K562 (cell line): ENCODE measurements at regions not wholly inside any gene's neighbourhood (a gene's known extent, or its start where the extent isn't known, plus 50 kb on each side); places are given as distances from the start of the nearest gene placed in this dataset.

Experiments
- ATAC-seq: fragments of 200-7000 bp; cut with Tn5 transposase; 3 replicates; pipeline ENCODE4 v1.9.1; 2020; ENCODE audit warnings: moderate library complexity
- BruUV-seq: library from RNA; stranded (reverse); fragments of 400-500 nt; replicated peaks from 2 replicates; lab custom pipeline; 2021; lab: Mats Ljungman, UMichigan
- CTCF ChIA-PET: fragments of 300-600 bp; formaldehyde crosslinking; extraction: SDS; loops from one replicate; lab custom pipeline; 2021; ENCODE audit warnings: low intra/inter-chr PET ratio; lab: Yijun Ruan, JAX
- POLR2A ChIA-PET: fragments of 300-600, 350-650 bp; sonication (Branson Sonifier 250); formaldehyde crosslinking; extraction: SDS; loops from one replicate; lab custom pipeline; 2021; ENCODE audit warnings: antibody characterized with exemption, inconsistent platforms; lab: Yijun Ruan, JAX
- DNase-seq, 4 experiments: peaks; one replicate each; pipeline versions ENCODE4 v3.0.0 to v3.0.0-alpha.2; 2011 to 2018; ENCODE audit warnings: low spot score in 3 of 4, mixed read lengths in 3 of 4; ENCODE audit errors: extremely low read depth in 1 of 4
- FAIRE-seq: peaks from 2 replicates; lab custom pipeline; 2011; peaks lifted over from hg19 to GRCh38; lab: Jason Lieb, UNC
- H2AFZ ChIP-seq: 2 replicates; pipeline ENCODE4 v1.6.0; 2011; ENCODE audit warnings: low read depth, low read length, control low read depth, inconsistent platforms
- H3K27ac ChIP-seq: fragments of 200-600 bp; 3 replicates; pipeline ENCODE4 v1.8.0; 2011; ENCODE audit warnings: low read depth, mild to moderate bottlenecking, control low read depth, inconsistent platforms, low read length, moderate library complexity, mixed read lengths; ENCODE audit errors: extremely low read depth
- H3K27me3 ChIP-seq, 2 experiments: fragments of 300-600 bp in 1 of 2; 2 replicates in 1 of 2; 3 replicates in 1 of 2; pipeline versions ENCODE4 v1.6.0 to v1.8.0; 2011; ENCODE audit warnings: inconsistent platforms in 2 of 2, low read length in 2 of 2, mild to moderate bottlenecking in 1 of 2, mixed read lengths in 1 of 2, moderate library complexity in 1 of 2; ENCODE audit not compliant: control insufficient read depth in 2 of 2, insufficient read depth in 2 of 2
- H3K36me3 ChIP-seq: fragments of 300-600 bp; 3 replicates; pipeline ENCODE4 v1.8.0; 2011; ENCODE audit warnings: mild to moderate bottlenecking, low read length, inconsistent platforms; ENCODE audit not compliant: control insufficient read depth, insufficient read depth
- H3K4me1 ChIP-seq, 2 experiments: fragments of 200-600 bp in 1 of 2; replicated peaks in 1 of 2; 2 replicates in 1 of 2; 3 replicates in 1 of 2; pipeline versions ENCODE4 v1.5.1 to v1.8.0; 2011; ENCODE audit warnings: inconsistent platforms in 2 of 2, low read length in 2 of 2, mild to moderate bottlenecking in 1 of 2, mixed read lengths in 1 of 2, moderate library complexity in 1 of 2; ENCODE audit not compliant: control insufficient read depth in 2 of 2, insufficient read depth in 2 of 2
- H3K4me2 ChIP-seq: 2 replicates; pipeline ENCODE4 v1.6.1; 2011; ENCODE audit warnings: low read length, control low read depth, inconsistent platforms, mixed read lengths; ENCODE audit not compliant: insufficient read depth
- H3K4me3 ChIP-seq: fragments of 200-600 bp; sonication (generic), shearing (Covaris generic); 2 replicates; pipeline ENCODE4 v1.5.1; 2016; ENCODE audit warnings: control low read depth, inconsistent platforms
- H3K79me2 ChIP-seq: fragments of 200-600 bp; 3 replicates; pipeline ENCODE4 v1.8.0; 2011; ENCODE audit warnings: low read length, inconsistent platforms; ENCODE audit not compliant: control insufficient read depth, insufficient read depth
- H3K9ac ChIP-seq, 2 experiments: 2 replicates each; pipeline versions ENCODE4 v1.6.0 to v1.6.1; 2011; ENCODE audit warnings: low read depth in 2 of 2, low read length in 2 of 2, control low read depth in 1 of 2, inconsistent platforms in 1 of 2, mild to moderate bottlenecking in 1 of 2, mixed read lengths in 1 of 2; ENCODE audit not compliant: insufficient read depth in 1 of 2
- H3K9me1 ChIP-seq: one replicate; pipeline ENCODE4 v1.6.0; 2011; ENCODE audit warnings: inconsistent platforms, mild to moderate bottlenecking, low read length, moderate library complexity; ENCODE audit not compliant: control insufficient read depth, insufficient read depth
- H3K9me3 ChIP-seq: replicated peaks from 2 replicates; pipeline ENCODE4 v1.5.1; 2011; ENCODE audit warnings: low read depth, low read length, inconsistent platforms; ENCODE audit not compliant: control insufficient read depth, insufficient read depth
- H4K20me1 ChIP-seq: replicated peaks from 2 replicates; pipeline ENCODE4 v1.6.1; 2011; ENCODE audit warnings: low read length, inconsistent platforms, mixed read lengths; ENCODE audit not compliant: control insufficient read depth, insufficient read depth
- ATF7 ChIP-seq: fragments of 450-650 bp; IDR thresholded peaks from 2 replicates; pipeline ENCODE4 v1.7.1; 2014; ENCODE audit warnings: mild to moderate bottlenecking, moderate library complexity
- E2F3 ChIP-seq: fragments of 250-450 bp; sonication (Bioruptor Pico); IDR thresholded peaks from 2 replicates; pipeline ENCODE4 v1.4.0; 2020; ENCODE audit warnings: mild to moderate bottlenecking
- HCFC1 ChIP-seq: IDR thresholded peaks from 2 replicates; pipeline ENCODE4 v1.6.1; 2012; ENCODE audit warnings: low read depth, low read length, improper control_type of control experiment
- MAFK ChIP-seq: IDR thresholded peaks from 2 replicates; pipeline ENCODE4 v1.6.1; 2011; ENCODE audit warnings: low read length, improper control_type of control experiment
- SAFB ChIP-seq: fragments of 200-400 bp; formaldehyde crosslinking; IDR thresholded peaks from 2 replicates; pipeline ENCODE4 v1.6.1; 2017; ENCODE audit warnings: low read depth, low read length, borderline replicate concordance
- TARDBP ChIP-seq: fragments of 450-650 bp; IDR thresholded peaks from 2 replicates; pipeline ENCODE4 v1.6.1; 2016
- UBTF ChIP-seq, 2 experiments: IDR thresholded peaks; 2 replicates each; pipeline ENCODE4 v1.6.1; 2012; ENCODE audit warnings: improper control_type of control experiment in 2 of 2, low read depth in 2 of 2, low read length in 2 of 2, borderline replicate concordance in 1 of 2
- ZNF121 ChIP-seq: sonication (generic); formaldehyde crosslinking; conservative IDR thresholded peaks from 2 replicates; pipeline ENCODE4 v1.8.0; 2022; ENCODE audit warnings: missing genetic modification reagents
- ZNF324 ChIP-seq: fragments of 250-450 bp; sonication (Bioruptor Pico); IDR thresholded peaks from 2 replicates; pipeline ENCODE4 v1.4.0; 2020; ENCODE audit warnings: mild to moderate bottlenecking
- WGBS: fragments of 100-300 bp; shearing (Covaris generic); methylation state at CpG from one replicate; pipeline ENCODE4 v1.1.6; 2016; ENCODE audit warnings: low coverage, mixed read lengths; ENCODE audit not compliant: insufficient coverage; ENCODE audit errors: missing lambda C conversion rate; 5-methylcytosine and 5-hydroxymethylcytosine counted together
- in situ Hi-C: fragments of 300-500 bp; cut with MboI; formaldehyde crosslinking; loops from 4 replicates; pipeline ENCODE4 v1.15.0; 2018; ENCODE audit warnings: inconsistent platforms, mixed read lengths
- intact Hi-C: fragments of 100-400 bp; cut with micrococcal nuclease; formaldehyde crosslinking; loops from 2 replicates; pipeline ENCODE4 v1.14.2; 2022
- TF ChIP-seq, protein P1 (sequence below), 2 experiments: fragments of 450-650 bp; IDR thresholded peaks; 2 replicates each; pipeline ENCODE4 v1.6.1; 2018; ENCODE audit warnings: mild to moderate bottlenecking in 2 of 2, low read depth in 1 of 2; ENCODE audit not compliant: partially characterized antibody in 2 of 2
- TF ChIP-seq, protein P2 (sequence below): fragments of 150-350 bp; conservative IDR thresholded peaks from 2 replicates; pipeline ENCODE4 v1.6.1; 2014; ENCODE audit warnings: low read length

DNA sequence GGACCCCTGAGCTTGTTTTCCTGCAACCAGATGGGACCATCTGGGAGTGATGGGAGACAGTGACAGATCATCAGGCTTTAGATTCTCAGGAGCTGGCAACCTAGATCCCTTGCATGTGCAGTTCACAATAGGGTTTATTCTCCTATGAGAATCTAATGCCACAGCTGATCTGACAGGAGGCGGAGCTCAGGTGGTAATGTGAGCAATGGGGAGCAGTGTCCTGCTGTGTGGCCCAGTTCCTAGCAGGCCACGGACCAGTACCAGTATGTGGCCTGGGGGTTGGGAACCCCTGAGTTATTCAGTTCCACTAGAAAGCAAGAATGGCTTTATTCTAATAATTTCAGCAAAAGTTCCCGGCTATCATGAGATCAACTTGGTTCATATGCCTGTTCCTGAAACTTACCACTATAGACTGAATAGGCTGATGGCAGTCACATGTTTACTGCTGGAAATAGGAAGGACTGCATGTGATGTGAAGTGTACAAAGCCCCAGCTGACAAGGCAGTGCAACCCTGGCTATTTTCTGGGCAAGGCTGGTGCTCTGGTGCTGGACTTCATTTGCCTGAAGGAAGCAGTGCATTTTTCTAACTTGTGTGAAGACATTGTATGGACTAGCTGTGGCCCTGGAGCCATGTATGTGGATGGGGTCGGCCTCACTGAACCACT, 107.2 kb downstream of the SPRY1 start:
- H3K4me3 ChIP-seq: no peak overlapping the region
- H2AFZ ChIP-seq: peak overlapping the region; percentile 32; the same call in 1 of the 2 replicates
- FAIRE-seq (no peak), DNase-seq (no peak), ATAC-seq (no peak)
- intact Hi-C loops (no loop called here), in situ Hi-C loops (no loop called here)
- BruUV-seq: no TSS peak
- peaks cover 2 to 9% of the 10 kb centered on the region in 2 experiments; a peak in 4 of 5 replicates for H3K4me1 ChIP-seq
- H3K9me1 ChIP-seq: no peaks in the 10 kb centered on the region
- H3K79me2 ChIP-seq: no peaks in the 10 kb centered on the region
- H3K27ac ChIP-seq: no peak overlapping the region
- no peak overlapping the region for H3K4me2 ChIP-seq
- peaks cover 2% of the 10 kb centered on the region; the same call in 1 of the 2 replicates for H3K9me3 ChIP-seq
- H3K36me3 ChIP-seq: no peaks in the 10 kb centered on the region
- WGBS: 18% methylated on average over 4 of the region's 4 CpGs
- CTCF ChIA-PET: no interaction called here
- H3K27me3 ChIP-seq: peaks cover 9 to 18% of the 10 kb centered on the region in 2 experiments; a peak in 3 of 5 replicates
- H4K20me1 ChIP-seq: no peaks in the 10 kb centered on the region
- H3K9ac ChIP-seq: no peak overlapping the region
- POLR2A ChIA-PET: no interaction called here
- TF ChIP-seq SAFB: no peak
- TF ChIP-seq HCFC1: no peak
- TF ChIP-seq ATF7: no peak
- TF ChIP-seq TARDBP: no peak
- no peak for TF ChIP-seq UBTF (IDR thresholded peaks at IDR 0.05; ENCODE audit: borderline replicate concordance in 1 of 2, low read depth in 2 of 2, low read length in 2 of 2)
- TF ChIP-seq, protein P1, sequence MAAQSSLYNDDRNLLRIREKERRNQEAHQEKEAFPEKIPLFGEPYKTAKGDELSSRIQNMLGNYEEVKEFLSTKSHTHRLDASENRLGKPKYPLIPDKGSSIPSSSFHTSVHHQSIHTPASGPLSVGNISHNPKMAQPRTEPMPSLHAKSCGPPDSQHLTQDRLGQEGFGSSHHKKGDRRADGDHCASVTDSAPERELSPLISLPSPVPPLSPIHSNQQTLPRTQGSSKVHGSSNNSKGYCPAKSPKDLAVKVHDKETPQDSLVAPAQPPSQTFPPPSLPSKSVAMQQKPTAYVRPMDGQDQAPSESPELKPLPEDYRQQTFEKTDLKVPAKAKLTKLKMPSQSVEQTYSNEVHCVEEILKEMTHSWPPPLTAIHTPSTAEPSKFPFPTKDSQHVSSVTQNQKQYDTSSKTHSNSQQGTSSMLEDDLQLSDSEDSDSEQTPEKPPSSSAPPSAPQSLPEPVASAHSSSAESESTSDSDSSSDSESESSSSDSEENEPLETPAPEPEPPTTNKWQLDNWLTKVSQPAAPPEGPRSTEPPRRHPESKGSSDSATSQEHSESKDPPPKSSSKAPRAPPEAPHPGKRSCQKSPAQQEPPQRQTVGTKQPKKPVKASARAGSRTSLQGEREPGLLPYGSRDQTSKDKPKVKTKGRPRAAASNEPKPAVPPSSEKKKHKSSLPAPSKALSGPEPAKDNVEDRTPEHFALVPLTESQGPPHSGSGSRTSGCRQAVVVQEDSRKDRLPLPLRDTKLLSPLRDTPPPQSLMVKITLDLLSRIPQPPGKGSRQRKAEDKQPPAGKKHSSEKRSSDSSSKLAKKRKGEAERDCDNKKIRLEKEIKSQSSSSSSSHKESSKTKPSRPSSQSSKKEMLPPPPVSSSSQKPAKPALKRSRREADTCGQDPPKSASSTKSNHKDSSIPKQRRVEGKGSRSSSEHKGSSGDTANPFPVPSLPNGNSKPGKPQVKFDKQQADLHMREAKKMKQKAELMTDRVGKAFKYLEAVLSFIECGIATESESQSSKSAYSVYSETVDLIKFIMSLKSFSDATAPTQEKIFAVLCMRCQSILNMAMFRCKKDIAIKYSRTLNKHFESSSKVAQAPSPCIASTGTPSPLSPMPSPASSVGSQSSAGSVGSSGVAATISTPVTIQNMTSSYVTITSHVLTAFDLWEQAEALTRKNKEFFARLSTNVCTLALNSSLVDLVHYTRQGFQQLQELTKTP (IDR thresholded peaks at IDR 0.05; ENCODE audit: low read depth in 1 of 2, partially characterized antibody in 2 of 2): no peak
- no peak for TF ChIP-seq MAFK
- TF ChIP-seq E2F3: no peak
- TF ChIP-seq ZNF324: no peak
- TF ChIP-seq ZNF121: no peak
- TF ChIP-seq, protein P2, sequence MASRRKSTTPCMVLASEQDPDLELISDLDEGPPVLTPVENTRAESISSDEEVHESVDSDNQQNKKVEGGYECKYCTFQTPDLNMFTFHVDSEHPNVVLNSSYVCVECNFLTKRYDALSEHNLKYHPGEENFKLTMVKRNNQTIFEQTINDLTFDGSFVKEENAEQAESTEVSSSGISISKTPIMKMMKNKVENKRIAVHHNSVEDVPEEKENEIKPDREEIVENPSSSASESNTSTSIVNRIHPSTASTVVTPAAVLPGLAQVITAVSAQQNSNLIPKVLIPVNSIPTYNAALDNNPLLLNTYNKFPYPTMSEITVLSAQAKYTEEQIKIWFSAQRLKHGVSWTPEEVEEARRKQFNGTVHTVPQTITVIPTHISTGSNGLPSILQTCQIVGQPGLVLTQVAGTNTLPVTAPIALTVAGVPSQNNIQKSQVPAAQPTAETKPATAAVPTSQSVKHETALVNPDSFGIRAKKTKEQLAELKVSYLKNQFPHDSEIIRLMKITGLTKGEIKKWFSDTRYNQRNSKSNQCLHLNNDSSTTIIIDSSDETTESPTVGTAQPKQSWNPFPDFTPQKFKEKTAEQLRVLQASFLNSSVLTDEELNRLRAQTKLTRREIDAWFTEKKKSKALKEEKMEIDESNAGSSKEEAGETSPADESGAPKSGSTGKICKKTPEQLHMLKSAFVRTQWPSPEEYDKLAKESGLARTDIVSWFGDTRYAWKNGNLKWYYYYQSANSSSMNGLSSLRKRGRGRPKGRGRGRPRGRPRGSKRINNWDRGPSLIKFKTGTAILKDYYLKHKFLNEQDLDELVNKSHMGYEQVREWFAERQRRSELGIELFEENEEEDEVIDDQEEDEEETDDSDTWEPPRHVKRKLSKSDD: no peak
